Lower leg skin (tissue), 3 donors: ENCODE measurements at regions not wholly inside any gene's neighbourhood (a gene's known extent, or its start where the extent isn't known, plus 50 kb on each side); places are given as distances from the start of the nearest gene placed in this dataset.

Source experiments
- POLR2A ChIP-seq, 2 donors: fragments of 450-650 bp; IDR thresholded peaks; one replicate each; pipeline ENCODE4 v1.6.1; 2016 to 2017; ENCODE audit warnings: antibody characterized with exemption in 2 of 2, mild to moderate bottlenecking in 1 of 2, moderate library complexity in 1 of 2
- TF ChIP-seq, protein P1 (sequence below), 3 donors: fragments of 450-650 bp; IDR thresholded peaks; one replicate each; pipeline ENCODE4 v1.5.1; 2016; ENCODE audit warnings: antibody characterized with exemption in 3 of 3, mild to moderate bottlenecking in 3 of 3, moderate library complexity in 2 of 3

DNA sequence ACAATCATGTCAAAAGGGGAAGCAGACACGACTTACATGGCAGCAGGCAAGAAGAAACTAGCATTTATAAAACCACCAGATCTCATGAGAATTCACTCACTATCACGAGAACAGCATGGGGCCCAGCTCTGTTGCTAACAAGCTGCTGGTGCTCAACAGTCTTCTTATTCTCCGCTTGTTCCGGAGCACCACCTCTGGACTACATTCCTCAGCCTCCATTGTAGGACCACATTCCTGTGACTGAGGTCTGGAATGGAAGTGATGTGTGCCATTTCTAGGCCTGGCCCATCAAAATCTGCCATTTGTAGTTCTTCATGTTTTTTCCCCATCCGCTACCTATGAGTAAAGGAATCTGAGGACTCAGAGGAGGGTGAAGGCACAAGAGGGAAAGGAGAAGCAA lies 111.5 kb upstream of the PTCHD1 start:
- TF ChIP-seq, protein P1, sequence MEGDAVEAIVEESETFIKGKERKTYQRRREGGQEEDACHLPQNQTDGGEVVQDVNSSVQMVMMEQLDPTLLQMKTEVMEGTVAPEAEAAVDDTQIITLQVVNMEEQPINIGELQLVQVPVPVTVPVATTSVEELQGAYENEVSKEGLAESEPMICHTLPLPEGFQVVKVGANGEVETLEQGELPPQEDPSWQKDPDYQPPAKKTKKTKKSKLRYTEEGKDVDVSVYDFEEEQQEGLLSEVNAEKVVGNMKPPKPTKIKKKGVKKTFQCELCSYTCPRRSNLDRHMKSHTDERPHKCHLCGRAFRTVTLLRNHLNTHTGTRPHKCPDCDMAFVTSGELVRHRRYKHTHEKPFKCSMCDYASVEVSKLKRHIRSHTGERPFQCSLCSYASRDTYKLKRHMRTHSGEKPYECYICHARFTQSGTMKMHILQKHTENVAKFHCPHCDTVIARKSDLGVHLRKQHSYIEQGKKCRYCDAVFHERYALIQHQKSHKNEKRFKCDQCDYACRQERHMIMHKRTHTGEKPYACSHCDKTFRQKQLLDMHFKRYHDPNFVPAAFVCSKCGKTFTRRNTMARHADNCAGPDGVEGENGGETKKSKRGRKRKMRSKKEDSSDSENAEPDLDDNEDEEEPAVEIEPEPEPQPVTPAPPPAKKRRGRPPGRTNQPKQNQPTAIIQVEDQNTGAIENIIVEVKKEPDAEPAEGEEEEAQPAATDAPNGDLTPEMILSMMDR (IDR thresholded peaks at IDR 0.05): no peak
- no peak for TF ChIP-seq POLR2A (IDR thresholded peaks at IDR 0.05)
